Mesenchymal stem cell (in vitro differentiated cells and primary cell): ENCODE measurements at regions not wholly inside any gene's neighbourhood (a gene's known extent, or its start where the extent isn't known, plus 50 kb on each side); places are given as distances from the start of the nearest gene placed in this dataset.

Experiments
- DNase-seq: peaks from one replicate; pipeline ENCODE4 v3.0.0-alpha.2; 2013
- H2AFZ ChIP-seq: one replicate; pipeline ENCODE4 v1.6.1; 2013; ENCODE audit warnings: low read depth, mild to moderate bottlenecking, control low read depth, inconsistent platforms, low read length, moderate library complexity
- H2AK5ac ChIP-seq: 2 replicates; pipeline ENCODE4 v1.6.1; 2013; ENCODE audit warnings: low read length, moderate library complexity, mild to moderate bottlenecking, inconsistent platforms; ENCODE audit not compliant: severe bottlenecking
- H2BK120ac ChIP-seq: one replicate; pipeline ENCODE4 v1.6.1; 2013; ENCODE audit warnings: low read depth, mild to moderate bottlenecking, inconsistent platforms, low read length, moderate library complexity
- H2BK12ac ChIP-seq, 2 experiments: one replicate each; pipeline ENCODE4 v1.6.1; 2013; ENCODE audit warnings: inconsistent platforms in 2 of 2, low read length in 2 of 2, mild to moderate bottlenecking in 2 of 2, moderate library complexity in 2 of 2, control low read depth in 1 of 2
- H2BK15ac ChIP-seq: one replicate; pipeline ENCODE4 v1.6.1; 2013; ENCODE audit warnings: mild to moderate bottlenecking, low read depth, inconsistent platforms; ENCODE audit not compliant: poor library complexity, severe bottlenecking
- H2BK5ac ChIP-seq: 2 replicates; pipeline ENCODE4 v1.6.1; 2013; ENCODE audit warnings: low read depth, mild to moderate bottlenecking, low read length, control low read depth, inconsistent platforms; ENCODE audit not compliant: poor library complexity, severe bottlenecking
- H3K14ac ChIP-seq, 2 experiments: one replicate each; pipeline ENCODE4 v1.6.1; 2013; ENCODE audit warnings: inconsistent platforms in 2 of 2, low read length in 2 of 2, control low read depth in 1 of 2, mild to moderate bottlenecking in 1 of 2, moderate library complexity in 1 of 2
- H3K18ac ChIP-seq, 2 experiments: one replicate each; pipeline ENCODE4 v1.6.1; 2013; ENCODE audit warnings: inconsistent platforms in 2 of 2, low read length in 2 of 2, control low read depth in 1 of 2, low read depth in 1 of 2, mild to moderate bottlenecking in 1 of 2
- H3K23ac ChIP-seq, 2 experiments: one replicate each; pipeline ENCODE4 v1.6.1; 2013; ENCODE audit warnings: inconsistent platforms in 2 of 2, low read length in 2 of 2, mild to moderate bottlenecking in 2 of 2, moderate library complexity in 2 of 2, control low read depth in 1 of 2
- H3K27ac ChIP-seq: 2 replicates; pipeline ENCODE4 v1.5.1; 2013; ENCODE audit warnings: mild to moderate bottlenecking, moderate library complexity, low read length, control low read depth, inconsistent platforms; ENCODE audit not compliant: poor library complexity, severe bottlenecking
- H3K27me3 ChIP-seq, 2 experiments: 2 replicates each; pipeline versions ENCODE4 v1.6.1 to v1.7.0; 2013; ENCODE audit warnings: low read length in 2 of 2, mild to moderate bottlenecking in 2 of 2, moderate library complexity in 2 of 2, control low read depth in 1 of 2, inconsistent platforms in 1 of 2; ENCODE audit not compliant: control insufficient read depth in 1 of 2, insufficient read depth in 1 of 2
- H3K36me3 ChIP-seq, 2 experiments: 2 replicates each; pipeline versions ENCODE4 v1.6.1 to v1.7.0; 2013; ENCODE audit warnings: low read length in 2 of 2, control low read depth in 1 of 2, inconsistent platforms in 1 of 2, low read depth in 1 of 2, mild to moderate bottlenecking in 1 of 2; ENCODE audit not compliant: insufficient read depth in 2 of 2, control insufficient read depth in 1 of 2
- H3K4ac ChIP-seq, 2 experiments: one replicate each; pipeline ENCODE4 v1.6.1; 2013; ENCODE audit warnings: inconsistent platforms in 2 of 2, low read length in 2 of 2, mild to moderate bottlenecking in 2 of 2, moderate library complexity in 2 of 2, control low read depth in 1 of 2, low read depth in 1 of 2
- H3K4me1 ChIP-seq: 2 replicates; pipeline ENCODE4 v1.6.1; 2013; ENCODE audit warnings: low read depth, low read length, control low read depth; ENCODE audit not compliant: control insufficient read depth, insufficient read depth
- H3K4me2 ChIP-seq: 2 replicates; pipeline ENCODE4 v1.6.1; 2013; ENCODE audit warnings: low read length, mild to moderate bottlenecking, inconsistent platforms; ENCODE audit not compliant: poor library complexity, severe bottlenecking
- H3K4me3 ChIP-seq, 2 experiments: 2 replicates each; pipeline versions ENCODE4 v1.5.1 to v1.7.0; 2013; ENCODE audit warnings: low read length in 2 of 2, mild to moderate bottlenecking in 2 of 2, control low read depth in 1 of 2, low read depth in 1 of 2; ENCODE audit not compliant: insufficient read depth in 1 of 2
- H3K79me1 ChIP-seq: replicated peaks from 2 replicates; pipeline ENCODE4 v1.6.1; 2013; ENCODE audit warnings: mild to moderate bottlenecking, control low read depth, low read length, inconsistent platforms; ENCODE audit not compliant: poor library complexity, severe bottlenecking
- H3K9ac ChIP-seq: 2 replicates; pipeline ENCODE4 v1.7.0; 2013; ENCODE audit warnings: mild to moderate bottlenecking, low read length, moderate library complexity
- H3K9me3 ChIP-seq: 2 replicates; pipeline ENCODE4 v1.7.0; 2013; ENCODE audit warnings: mild to moderate bottlenecking, low read length; ENCODE audit not compliant: control insufficient read depth
- H4K8ac ChIP-seq: one replicate; pipeline ENCODE4 v1.6.1; 2013; ENCODE audit warnings: inconsistent platforms, mild to moderate bottlenecking, low read length, moderate library complexity
- H4K91ac ChIP-seq: one replicate; pipeline ENCODE4 v1.6.1; 2013; ENCODE audit warnings: mild to moderate bottlenecking, low read length, inconsistent platforms
- WGBS: methylation state at CpG from one replicate; pipeline ENCODE4 v1.1.7; 2013; ENCODE audit warnings: mixed read lengths; 5-methylcytosine and 5-hydroxymethylcytosine counted together

GRCh38 chr2:18445433-18446320 lies 114.8 kb downstream of the RDH14 start:
- Histone ChIP-seq H3K18ac (no peak overlapping the region), H3K4me3 (peak overlapping the region in 1 of 2 experiments; percentile 10), H2BK120ac (no peak overlapping the region), H3K36me3 (no peaks in the 10 kb centered on the region), H3K4me2 (no peak overlapping the region), H3K9me3 (no peaks in the 10 kb centered on the region), H3K79me1 (no peaks in the 10 kb centered on the region), H3K4me1 (no peaks in the 10 kb centered on the region), H3K27ac (no peak overlapping the region), H3K23ac (no peak overlapping the region), H4K91ac (no peak overlapping the region), H4K8ac (no peak overlapping the region), H3K4ac (no peak overlapping the region), H2AK5ac (no peak overlapping the region), H2BK12ac (no peak overlapping the region), H2BK15ac (no peak overlapping the region), H2AFZ (no peak overlapping the region), H3K27me3 (no peaks in the 10 kb centered on the region), H2BK5ac (no peak overlapping the region), H3K14ac (no peak overlapping the region), H3K9ac (no peak overlapping the region)
- WGBS: 74% methylated on average over 4 of the region's 7 CpGs
- no peak for DNase-seq

GRCh38 chr2:18444806-18445205 lies 115.6 kb downstream of the RDH14 start:
- Histone ChIP-seq H2BK15ac (no peak overlapping the region), H3K9me3 (no peaks in the 10 kb centered on the region), H2AK5ac (no peak overlapping the region), H3K79me1 (no peaks in the 10 kb centered on the region), H3K9ac (no peak overlapping the region), H3K27me3 (no peaks in the 10 kb centered on the region), H3K4me2 (no peak overlapping the region), H3K14ac (no peak overlapping the region), H4K91ac (no peak overlapping the region), H2BK12ac (no peak overlapping the region), H2BK120ac (no peak overlapping the region), H4K8ac (no peak overlapping the region), H2AFZ (no peak overlapping the region), H3K36me3 (no peaks in the 10 kb centered on the region), H3K23ac (no peak overlapping the region), H3K18ac (no peak overlapping the region), H3K4me1 (no peaks in the 10 kb centered on the region), H3K4me3 (no peak overlapping the region), H3K4ac (no peak overlapping the region), H2BK5ac (no peak overlapping the region), H3K27ac (no peak overlapping the region)
- DNase-seq: no peak
- WGBS: 87% methylated on average over 2 of the region's 2 CpGs

DNA sequence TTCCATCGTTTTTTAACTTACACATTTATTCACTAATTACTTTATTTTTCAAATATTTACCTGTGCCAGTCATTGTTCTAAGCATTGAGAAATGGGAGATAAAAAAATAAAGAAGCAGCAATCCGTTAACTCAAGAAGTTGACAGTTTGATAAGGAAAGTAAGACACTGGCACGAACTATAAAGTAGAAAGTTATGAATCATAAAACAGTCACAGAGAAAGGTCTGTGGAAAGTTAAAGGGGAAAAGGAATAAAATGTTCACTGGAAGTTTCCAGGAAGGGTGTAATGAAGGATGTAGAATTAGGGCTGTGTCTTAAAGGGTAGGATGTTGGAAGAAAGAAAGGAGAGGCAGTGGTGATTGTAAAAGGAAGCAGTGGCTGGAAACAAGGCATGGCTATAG lies 118.9 kb downstream of the RDH14 start:
- H2BK120ac ChIP-seq: no peak overlapping the region

DNA sequence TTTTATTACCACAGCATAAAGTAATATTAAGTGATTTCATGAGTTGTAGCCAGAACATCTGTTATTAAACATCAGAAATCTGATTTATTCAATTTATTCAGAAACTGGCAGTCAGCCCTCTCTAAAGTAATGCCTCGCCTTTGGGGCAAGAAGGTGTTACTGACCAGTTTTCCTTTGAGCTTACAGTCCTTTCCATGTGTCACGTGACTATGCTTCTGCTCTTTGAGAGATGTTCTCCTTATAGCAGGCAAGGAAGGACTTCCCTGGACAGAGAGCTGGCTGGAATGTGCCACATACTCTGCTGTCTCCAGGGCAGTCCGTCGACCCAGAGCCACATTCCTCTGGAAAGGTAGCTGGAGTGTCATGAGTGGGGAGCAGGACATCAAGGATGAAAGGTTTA lies 119.7 kb downstream of the RDH14 start:
- Histone ChIP-seq H3K27ac (no peak overlapping the region), H4K91ac (no peak overlapping the region), H3K4me2 (no peak overlapping the region), H3K14ac (no peak overlapping the region), H2AFZ (no peak overlapping the region), H3K27me3 (no peaks in the 10 kb centered on the region), H2BK120ac (no peak overlapping the region), H3K9ac (no peak overlapping the region), H4K8ac (no peak overlapping the region), H3K23ac (no peak overlapping the region), H2BK12ac (no peak overlapping the region), H2BK15ac (no peak overlapping the region), H2AK5ac (no peak overlapping the region), H2BK5ac (no peak overlapping the region), H3K4ac (no peak overlapping the region), H3K18ac (no peak overlapping the region), H3K4me1 (no peaks in the 10 kb centered on the region), H3K79me1 (no peaks in the 10 kb centered on the region), H3K36me3 (no peaks in the 10 kb centered on the region), H3K9me3 (no peaks in the 10 kb centered on the region), H3K4me3 (no peak overlapping the region)
- DNase-seq: no peak
- 98% methylated on average over 4 of the region's 4 CpGs for WGBS

More for the DNA sequence above, 118.9 kb downstream of the RDH14 start:
- H3K9ac ChIP-seq: no peak overlapping the region
- no peak overlapping the region for H3K27ac ChIP-seq
- H3K9me3 ChIP-seq: no peaks in the 10 kb centered on the region
- H3K4me1 ChIP-seq: no peaks in the 10 kb centered on the region
- no peak overlapping the region for H4K8ac ChIP-seq
- H2BK15ac ChIP-seq: no peak overlapping the region
- H2AFZ ChIP-seq: no peak overlapping the region
- H3K4me2 ChIP-seq: no peak overlapping the region
- WGBS: 73% methylated on average over 3 of the region's 3 CpGs
- no peak overlapping the region for H3K4ac ChIP-seq
- H3K18ac ChIP-seq: no peak overlapping the region
- H3K27me3 ChIP-seq: no peaks in the 10 kb centered on the region
- H3K79me1 ChIP-seq: no peaks in the 10 kb centered on the region
- no peaks in the 10 kb centered on the region for H3K36me3 ChIP-seq
- no peak overlapping the region for H2BK5ac ChIP-seq
- no peak overlapping the region for H3K14ac ChIP-seq
- H2AK5ac ChIP-seq: no peak overlapping the region
- H2BK12ac ChIP-seq: no peak overlapping the region
- no peak overlapping the region for H3K23ac ChIP-seq
- DNase-seq: no peak
- no peak overlapping the region for H4K91ac ChIP-seq
- H3K4me3 ChIP-seq: no peak overlapping the region
